PC-9 (cell line): ENCODE measurements at regions not wholly inside any gene's neighbourhood (a gene's known extent, or its start where the extent isn't known, plus 50 kb on each side); places are given as distances from the start of the nearest gene placed in this dataset.

ENCODE experiments used
- BruUV-seq: library from RNA; stranded (reverse); fragments of 400-500 nt; replicated peaks from 2 replicates; lab custom pipeline; 2021; lab: Mats Ljungman, UMichigan
- CTCF ChIA-PET: fragments of 300-600 bp; sonication (Branson Sonifier 250); formaldehyde crosslinking; loops from one replicate; lab custom pipeline; 2022; ENCODE audit warnings: antibody characterized with exemption; lab: Charles Lee
- POLR2A ChIA-PET: fragments of 300-600 bp; sonication (Branson Sonifier 250); formaldehyde crosslinking; loops from one replicate; lab custom pipeline; 2022; ENCODE audit warnings: antibody characterized with exemption; ENCODE audit not compliant: unreplicated experiment; lab: Charles Lee
- DNase-seq, 2 experiments: peaks; one replicate each; pipeline versions ENCODE4 v3.0.0 to v3.0.0-alpha.2; 2015 to 2022; ENCODE audit warnings: mixed read lengths in 1 of 2
- H2AFZ ChIP-seq: fragments of 200-600 bp; sonication (generic); 2 replicates; pipeline ENCODE4 v1.8.1; 2017; ENCODE audit warnings: antibody characterized with exemption
- H3F3A ChIP-seq: fragments of 200-600 bp; sonication (generic); 2 replicates; pipeline ENCODE4 v1.8.1; 2017; ENCODE audit warnings: antibody characterized with exemption, mild to moderate bottlenecking, low read depth; ENCODE audit not compliant: insufficient read depth
- H3K27ac ChIP-seq: fragments of 200-600 bp; sonication (generic); 2 replicates; pipeline ENCODE4 v1.6.1; 2016; ENCODE audit warnings: mixed run types
- H3K27me3 ChIP-seq: fragments of 200-600 bp; sonication (generic); 2 replicates; pipeline ENCODE4 v1.6.1; 2016; ENCODE audit warnings: low read depth, mixed run types; ENCODE audit not compliant: insufficient read depth
- H3K36me3 ChIP-seq: fragments of 200-600 bp; sonication (generic); 2 replicates; pipeline ENCODE4 v1.6.1; 2016; ENCODE audit warnings: low read depth, mixed run types
- H3K4me1 ChIP-seq: fragments of 200-600 bp; sonication (generic); replicated peaks from 2 replicates; pipeline ENCODE4 v1.6.1; 2016; ENCODE audit warnings: mixed run types; ENCODE audit not compliant: insufficient read depth
- H3K4me2 ChIP-seq: fragments of 200-600 bp; sonication (generic); 2 replicates; pipeline ENCODE4 v1.6.1; 2017; ENCODE audit warnings: mixed run types
- H3K4me3 ChIP-seq: fragments of 200-600 bp; sonication (generic); 2 replicates; pipeline ENCODE4 v1.6.1; 2016; ENCODE audit warnings: mixed run types
- H3K79me2 ChIP-seq: fragments of 200-600 bp; sonication (generic); 2 replicates; pipeline ENCODE4 v1.6.1; 2017; ENCODE audit warnings: low read depth, mixed run types
- H3K9me2 ChIP-seq: fragments of 200-600 bp; sonication (generic); 2 replicates; pipeline ENCODE4 v1.8.1; 2017; ENCODE audit warnings: mild to moderate bottlenecking; ENCODE audit not compliant: insufficient read depth
- H3K9me3 ChIP-seq: fragments of 200-600 bp; sonication (generic); 2 replicates; pipeline ENCODE4 v1.8.1; 2016; ENCODE audit warnings: low read depth; ENCODE audit not compliant: insufficient read depth
- H4K20me1 ChIP-seq: fragments of 200-600 bp; sonication (generic); 2 replicates; pipeline ENCODE4 v1.8.1; 2017; ENCODE audit not compliant: insufficient read depth
- CTCF ChIP-seq: fragments of 200-600 bp; sonication (generic); conservative IDR thresholded peaks from 2 replicates; pipeline ENCODE4 v1.6.1; 2017; ENCODE audit warnings: mixed run types, antibody characterized with exemption, mild to moderate bottlenecking, moderate library complexity
- EZH2 ChIP-seq: fragments of 200-600 bp; sonication (generic); IDR thresholded peaks from 2 replicates; pipeline ENCODE4 v1.8.0; 2017; ENCODE audit warnings: antibody characterized with exemption, low read depth
- intact Hi-C: fragments of 100-400 bp; cut with micrococcal nuclease; formaldehyde crosslinking; loops from one replicate; pipeline ENCODE4 v1.10.0; 2022; ENCODE audit not compliant: unreplicated experiment

DNA sequence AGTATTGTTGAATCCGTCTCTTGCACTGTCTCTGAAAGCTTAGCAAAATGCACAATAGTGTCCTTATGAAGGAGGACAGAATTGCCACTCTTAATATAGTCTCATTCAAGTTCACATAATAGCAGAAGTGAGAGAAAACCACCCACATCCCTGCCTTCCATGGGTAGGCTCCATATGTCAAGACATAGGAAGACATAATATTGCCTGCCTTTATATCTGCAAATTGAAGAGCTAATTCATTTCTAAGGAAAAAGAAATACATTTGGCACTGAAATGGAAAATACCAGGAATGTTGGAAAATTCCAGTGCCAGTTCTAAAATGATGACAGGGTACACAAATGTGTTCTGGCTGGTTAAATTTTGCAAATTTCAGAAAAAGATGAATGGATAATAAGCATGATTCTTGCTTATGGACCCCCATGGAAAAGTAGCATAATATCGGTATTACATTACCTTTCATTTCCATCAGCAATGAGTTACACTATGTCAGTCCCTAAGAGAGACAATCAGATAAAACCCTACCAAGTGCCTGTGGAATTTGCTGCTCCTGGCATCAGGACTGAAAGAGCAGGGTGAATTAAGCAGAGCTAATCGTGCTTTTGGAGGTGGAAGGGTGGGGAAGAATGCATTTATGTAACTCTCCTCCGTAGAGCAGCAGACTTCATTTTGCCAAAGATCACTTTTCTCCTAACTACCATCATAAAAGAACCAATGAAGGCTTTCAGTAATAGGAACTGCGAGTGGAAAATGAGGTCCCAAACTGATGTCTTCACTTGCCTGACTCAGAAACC is 312.6 kb downstream of the FGFR2 start:
- H4K20me1 ChIP-seq: no peaks in the 10 kb centered on the region
- H3K9me2 ChIP-seq: no peaks in the 10 kb centered on the region
- H3K9me3 ChIP-seq: no peaks in the 10 kb centered on the region
- no peak overlapping the region for H3K4me2 ChIP-seq
- CTCF ChIA-PET: no interaction called here
- H3K36me3 ChIP-seq: no peaks in the 10 kb centered on the region
- POLR2A ChIA-PET: no interaction called here
- DNase-seq: no peak
- no peaks in the 10 kb centered on the region for H3F3A ChIP-seq
- H3K4me1 ChIP-seq: no peaks in the 10 kb centered on the region
- no peak overlapping the region for H3K27ac ChIP-seq
- H3K4me3 ChIP-seq: no peak overlapping the region
- intact Hi-C loops: no loop called here
- no peak for TF ChIP-seq EZH2
- TF ChIP-seq CTCF: no peak
- no peak overlapping the region for H2AFZ ChIP-seq
- no TSS peak for BruUV-seq
- no peaks in the 10 kb centered on the region for H3K27me3 ChIP-seq
- H3K79me2 ChIP-seq: no peaks in the 10 kb centered on the region

DNA sequence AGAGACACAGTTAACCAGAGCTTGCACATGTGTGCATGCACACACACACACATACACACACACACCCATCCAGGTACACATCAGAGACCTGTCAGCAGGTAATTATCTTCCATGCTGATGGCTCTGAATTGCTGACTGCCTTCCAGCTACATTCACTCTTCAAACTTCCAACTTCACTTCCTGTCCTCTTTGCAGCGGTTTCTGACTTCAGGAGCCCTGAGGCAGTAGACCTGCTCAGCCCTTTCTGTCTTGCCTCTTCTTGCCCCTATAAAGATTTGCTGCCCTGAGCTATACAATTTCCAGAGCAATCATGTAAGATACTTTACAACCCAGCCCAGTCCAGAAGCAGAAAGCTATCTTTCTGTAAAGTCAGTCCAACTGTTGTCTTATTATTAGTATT is 310.2 kb downstream of the FGFR2 start:
- H3K9me3 ChIP-seq: no peaks in the 10 kb centered on the region
- H3K9me2 ChIP-seq: no peaks in the 10 kb centered on the region
- intact Hi-C loops: no loop called here
- peaks cover 8% of the 10 kb centered on the region for H3K27me3 ChIP-seq
- CTCF ChIA-PET: no interaction called here
- H3K36me3 ChIP-seq: no peaks in the 10 kb centered on the region
- no peak overlapping the region for H3K27ac ChIP-seq
- no peaks in the 10 kb centered on the region for H4K20me1 ChIP-seq
- TF ChIP-seq CTCF: no peak
- no peak for TF ChIP-seq EZH2
- no peaks in the 10 kb centered on the region for H3K79me2 ChIP-seq
- no peak overlapping the region for H3K4me3 ChIP-seq
- DNase-seq: no peak
- no peak overlapping the region for H3K4me2 ChIP-seq
- POLR2A ChIA-PET: no interaction called here
- no peaks in the 10 kb centered on the region for H3K4me1 ChIP-seq
- no peak overlapping the region for H2AFZ ChIP-seq
- BruUV-seq: no TSS peak
- no peaks in the 10 kb centered on the region for H3F3A ChIP-seq

DNA sequence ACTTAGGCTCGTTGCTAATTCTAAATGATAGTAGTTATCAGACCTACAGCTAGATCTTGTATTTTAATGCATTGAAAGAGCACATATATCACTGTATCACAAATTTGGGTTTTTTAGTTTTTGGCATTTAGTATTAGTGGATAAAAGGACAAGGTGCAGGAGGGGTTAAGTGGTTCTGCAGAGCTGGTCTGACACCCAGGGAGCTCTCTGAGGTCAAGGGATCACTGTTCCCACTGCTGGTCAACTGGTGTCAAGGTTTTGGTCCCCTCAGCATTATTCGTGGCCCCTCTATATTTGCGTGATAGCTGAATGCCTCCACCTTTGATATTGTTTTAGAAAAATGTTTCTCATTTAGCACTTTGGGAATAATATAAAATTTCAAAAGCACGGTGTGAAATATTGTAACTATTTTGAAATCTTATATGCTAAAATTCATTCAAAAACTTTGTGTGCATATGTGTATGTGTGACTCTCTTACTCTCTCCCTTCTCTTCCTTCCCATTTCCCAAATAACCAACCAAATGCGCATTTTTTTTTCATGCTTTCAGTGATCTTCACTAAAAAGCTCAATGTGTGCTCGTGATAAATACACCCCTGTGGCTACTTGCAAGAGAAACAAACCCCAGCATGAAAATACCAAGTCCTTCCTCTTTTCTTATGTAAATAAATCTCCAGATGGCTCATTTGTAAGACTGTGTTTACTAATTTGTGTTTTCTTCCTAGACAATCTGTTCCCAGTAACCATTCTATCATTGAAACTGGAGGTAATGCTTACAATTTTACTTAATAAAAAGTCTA is 309.2 kb downstream of the FGFR2 start:
- no peaks in the 10 kb centered on the region for H3F3A ChIP-seq
- H3K36me3 ChIP-seq: no peaks in the 10 kb centered on the region
- no peak overlapping the region for H3K4me3 ChIP-seq
- H3K4me2 ChIP-seq: no peak overlapping the region
- H3K9me2 ChIP-seq: no peaks in the 10 kb centered on the region
- no peak overlapping the region for H3K27ac ChIP-seq
- H2AFZ ChIP-seq: no peak overlapping the region
- H3K9me3 ChIP-seq: no peaks in the 10 kb centered on the region
- no peak for DNase-seq
- H3K27me3 ChIP-seq: peaks cover 8% of the 10 kb centered on the region
- intact Hi-C loops: no loop called here
- TF ChIP-seq CTCF (no peak), EZH2 (no peak)
- no peaks in the 10 kb centered on the region for H4K20me1 ChIP-seq
- no TSS peak for BruUV-seq
- CTCF ChIA-PET: no interaction called here
- H3K79me2 ChIP-seq: no peaks in the 10 kb centered on the region
- POLR2A ChIA-PET: no interaction called here
- H3K4me1 ChIP-seq: no peaks in the 10 kb centered on the region
